ENCODE measurements at regions not wholly inside any gene's neighbourhood (a gene's known extent, or its start where the extent isn't known, plus 50 kb on each side); places are given as distances from the start of the nearest gene placed in this dataset.

DNA sequence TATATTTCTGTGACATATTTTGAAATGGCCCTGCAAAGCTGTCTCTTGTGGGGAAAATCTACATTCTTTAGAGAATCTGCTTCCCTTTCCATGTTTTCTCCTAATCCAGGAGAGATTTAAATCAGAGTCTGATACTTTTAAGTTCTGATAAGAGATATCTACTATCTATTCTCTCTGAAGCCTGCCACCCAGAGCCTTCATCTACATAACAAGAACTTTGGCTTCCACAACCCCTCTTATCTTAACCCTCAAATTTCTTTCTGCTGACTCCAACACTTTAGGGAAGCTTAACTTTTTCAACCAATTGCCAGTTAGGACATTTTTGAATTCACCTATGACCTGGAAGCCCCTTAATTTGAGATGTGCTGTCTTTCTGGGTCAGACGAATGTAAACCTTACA lies 965.2 kb downstream of the TBC1D22A start:
- DNase-seq, result no peak
- no peaks in the 10 kb centered on the region for H3K4me1 ChIP-seq
- H3K27ac ChIP-seq, result no peak overlapping the region
- peaks cover 0 to 36% (median 0%) of the 10 kb centered on the region in 7 donors for H3K27me3 ChIP-seq (replicated peaks in 1 of 7)
- peaks cover 0 to 25% (median 18%) of the 10 kb centered on the region in 8 donors for H3K9me3 ChIP-seq
- TF ChIP-seq, protein P1, sequence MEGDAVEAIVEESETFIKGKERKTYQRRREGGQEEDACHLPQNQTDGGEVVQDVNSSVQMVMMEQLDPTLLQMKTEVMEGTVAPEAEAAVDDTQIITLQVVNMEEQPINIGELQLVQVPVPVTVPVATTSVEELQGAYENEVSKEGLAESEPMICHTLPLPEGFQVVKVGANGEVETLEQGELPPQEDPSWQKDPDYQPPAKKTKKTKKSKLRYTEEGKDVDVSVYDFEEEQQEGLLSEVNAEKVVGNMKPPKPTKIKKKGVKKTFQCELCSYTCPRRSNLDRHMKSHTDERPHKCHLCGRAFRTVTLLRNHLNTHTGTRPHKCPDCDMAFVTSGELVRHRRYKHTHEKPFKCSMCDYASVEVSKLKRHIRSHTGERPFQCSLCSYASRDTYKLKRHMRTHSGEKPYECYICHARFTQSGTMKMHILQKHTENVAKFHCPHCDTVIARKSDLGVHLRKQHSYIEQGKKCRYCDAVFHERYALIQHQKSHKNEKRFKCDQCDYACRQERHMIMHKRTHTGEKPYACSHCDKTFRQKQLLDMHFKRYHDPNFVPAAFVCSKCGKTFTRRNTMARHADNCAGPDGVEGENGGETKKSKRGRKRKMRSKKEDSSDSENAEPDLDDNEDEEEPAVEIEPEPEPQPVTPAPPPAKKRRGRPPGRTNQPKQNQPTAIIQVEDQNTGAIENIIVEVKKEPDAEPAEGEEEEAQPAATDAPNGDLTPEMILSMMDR (IDR thresholded peaks at IDR 0.05 in 8 of 11, conservative IDR thresholded peaks at IDR 0.05 in 3 of 11), result no peak
- TF ChIP-seq POLR2AphosphoS5 (IDR thresholded peaks at IDR 0.05) (no peak), POLR2A (IDR thresholded peaks at IDR 0.05) (no peak)
- intact Hi-C loops (cut with DNase I; ENCODE audit: low total_unique reads), result no loop called here
- WGBS, 5 donors, result 54 to 76% (median 65%) methylated on average over 1 of the region's 1 CpG
- H3K36me3 ChIP-seq, result no peaks in the 10 kb centered on the region
- H3K4me3 ChIP-seq, result no peak overlapping the region

DNA sequence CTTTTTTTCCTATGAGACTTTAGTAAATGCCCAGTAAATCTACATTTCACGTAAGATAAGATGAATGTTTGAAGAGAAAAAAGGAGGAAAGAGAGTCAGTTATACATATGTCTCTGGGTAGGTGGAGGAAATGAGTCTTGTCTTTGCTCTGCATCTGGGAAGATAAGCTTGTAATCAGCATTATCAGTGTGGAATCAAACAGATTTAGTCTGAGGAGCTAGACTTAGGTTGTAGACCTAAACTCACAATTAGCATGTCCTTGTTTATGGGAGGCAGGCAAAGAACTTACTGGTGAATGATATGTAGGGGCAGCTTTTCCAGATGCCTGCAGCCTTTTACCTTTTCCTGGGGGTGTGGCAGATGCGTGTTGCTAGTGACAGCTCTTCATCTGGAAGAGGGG lies 962.3 kb downstream of the TBC1D22A start:
- H3K27me3 ChIP-seq (replicated peaks in 1 of 7), result peaks cover 0 to 34% (median 0%) of the 10 kb centered on the region in 7 donors
- no peak overlapping the region for H3K4me3 ChIP-seq
- peaks cover 0 to 2% (median under 1%) of the 10 kb centered on the region in 8 donors for H3K9me3 ChIP-seq
- DNase-seq, result no peak
- TF ChIP-seq, protein P1 (IDR thresholded peaks at IDR 0.05 in 8 of 11, conservative IDR thresholded peaks at IDR 0.05 in 3 of 11), result no peak
- TF ChIP-seq POLR2A (IDR thresholded peaks at IDR 0.05) (no peak), POLR2AphosphoS5 (IDR thresholded peaks at IDR 0.05) (no peak)
- 45 to 65% (median 51%) methylated on average over 2 of the region's 2 CpGs for WGBS, 5 donors
- H3K27ac ChIP-seq, result no peak overlapping the region
- intact Hi-C loops (cut with DNase I; ENCODE audit: low total_unique reads), result no loop called here
- H3K36me3 ChIP-seq, result no peaks in the 10 kb centered on the region
- no peaks in the 10 kb centered on the region for H3K4me1 ChIP-seq

GRCh38 chr22:47724030-47724429 lies 961.6 kb downstream of the TBC1D22A start:
- Histone ChIP-seq H3K9me3 (no peaks in the 10 kb centered on the region), H3K27ac (no peak overlapping the region), H3K4me1 (no peaks in the 10 kb centered on the region), H3K36me3 (no peaks in the 10 kb centered on the region), H3K4me3 (no peak overlapping the region), H3K27me3 (replicated peaks in 1 of 7) (peaks cover 0 to 35% (median 0%) of the 10 kb centered on the region in 7 donors)
- TF ChIP-seq POLR2A (IDR thresholded peaks at IDR 0.05) (no peak), POLR2AphosphoS5 (IDR thresholded peaks at IDR 0.05) (no peak)
- TF ChIP-seq, protein P1 (IDR thresholded peaks at IDR 0.05 in 8 of 11, conservative IDR thresholded peaks at IDR 0.05 in 3 of 11), result no peak
- intact Hi-C loops (cut with DNase I; ENCODE audit: low total_unique reads), result no loop called here
- DNase-seq, result no peak
- WGBS, 5 donors, result 64 to 72% (median 65%) methylated on average over 5 of the region's 5 CpGs

DNA sequence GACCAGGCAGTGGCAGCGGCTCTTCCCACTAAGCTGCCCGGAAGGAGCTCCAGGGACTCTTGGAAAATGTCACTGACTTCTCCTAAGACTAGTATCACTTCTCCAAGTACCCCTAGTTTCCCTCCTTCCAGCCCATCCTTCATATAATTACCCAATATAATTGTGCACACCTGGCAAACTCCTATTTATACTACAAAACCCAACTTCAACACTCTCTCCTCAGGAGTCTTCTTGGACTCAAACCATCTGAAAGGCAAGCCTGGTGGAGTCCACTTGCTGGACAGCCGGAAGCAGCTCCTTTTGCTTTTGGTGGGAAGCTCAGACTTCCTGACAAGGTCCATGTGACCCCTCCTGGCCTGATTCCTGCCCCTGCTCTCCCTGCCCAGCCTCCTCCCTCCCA lies 955.9 kb downstream of the TBC1D22A start:
- Histone ChIP-seq H3K9me3 (no peaks in the 10 kb centered on the region), H3K27ac (no peak overlapping the region), H3K4me1 (no peaks in the 10 kb centered on the region), H3K4me3 (no peak overlapping the region), H3K27me3 (replicated peaks in 1 of 7) (peaks cover 0 to 45% (median 0%) of the 10 kb centered on the region in 7 donors), H3K36me3 (no peaks in the 10 kb centered on the region)
- TF ChIP-seq, protein P1 (IDR thresholded peaks at IDR 0.05 in 8 of 11, conservative IDR thresholded peaks at IDR 0.05 in 3 of 11), result no peak
- TF ChIP-seq POLR2A (IDR thresholded peaks at IDR 0.05) (no peak), POLR2AphosphoS5 (IDR thresholded peaks at IDR 0.05) (no peak)
- WGBS, 5 donors, result 75 to 87% (median 82%) methylated on average over 3 of the region's 3 CpGs
- intact Hi-C loops (cut with DNase I; ENCODE audit: low total_unique reads), result no loop called here
- no peak for DNase-seq

Data from spleen (tissue), 11 donors.